Hepatocyte (in vitro differentiated cells): ENCODE measurements at regions not wholly inside any gene's neighbourhood (a gene's known extent, or its start where the extent isn't known, plus 50 kb on each side); places are given as distances from the start of the nearest gene placed in this dataset.

Source experiments
- DNase-seq: peaks from one replicate; pipeline ENCODE4 v3.0.0-alpha.2; 2016; ENCODE audit warnings: low spot score
- H2AFZ ChIP-seq: fragments of 200-600 bp; sonication (generic); 2 replicates; pipeline ENCODE4 v1.6.0; 2016; ENCODE audit warnings: antibody characterized with exemption, mild to moderate bottlenecking
- H3K27ac ChIP-seq: fragments of 200-600 bp; sonication (generic); 2 replicates; pipeline ENCODE4 v1.5.1; 2016; ENCODE audit warnings: mild to moderate bottlenecking
- H3K27me3 ChIP-seq: fragments of 200-600 bp; sonication (generic); 2 replicates; pipeline ENCODE4 v1.6.1; 2016
- H3K36me3 ChIP-seq: fragments of 200-600 bp; sonication (generic); replicated peaks from 2 replicates; pipeline ENCODE4 v1.5.1; 2016; ENCODE audit warnings: low read depth; ENCODE audit not compliant: insufficient read depth
- H3K4me1 ChIP-seq: fragments of 200-600 bp; sonication (generic); 2 replicates; pipeline ENCODE4 v1.5.1; 2016; ENCODE audit warnings: mild to moderate bottlenecking, moderate library complexity; ENCODE audit not compliant: insufficient read depth
- H3K4me2 ChIP-seq: fragments of 200-600 bp; sonication (generic); 2 replicates; pipeline ENCODE4 v1.6.0; 2016
- H3K4me3 ChIP-seq: fragments of 200-600 bp; sonication (generic); 2 replicates; pipeline ENCODE4 v1.5.1; 2016; ENCODE audit warnings: mild to moderate bottlenecking
- H3K79me2 ChIP-seq: fragments of 200-600 bp; sonication (generic); 2 replicates; pipeline ENCODE4 v1.6.0; 2017; ENCODE audit warnings: mild to moderate bottlenecking
- H3K9me2 ChIP-seq: fragments of 200-600 bp; sonication (generic); replicated peaks from 2 replicates; pipeline ENCODE4 v1.6.0; 2017; ENCODE audit warnings: mild to moderate bottlenecking; ENCODE audit not compliant: insufficient read depth
- H3K9me3 ChIP-seq: fragments of 200-600 bp; sonication (generic); 2 replicates; pipeline ENCODE4 v1.5.1; 2016; ENCODE audit warnings: low read depth, mild to moderate bottlenecking
- H4K20me1 ChIP-seq: fragments of 200-600 bp; sonication (generic); 2 replicates; pipeline ENCODE4 v1.6.0; 2016; ENCODE audit warnings: mild to moderate bottlenecking; ENCODE audit not compliant: insufficient read depth, poor library complexity, severe bottlenecking
- EZH2 ChIP-seq: fragments of 200-600 bp; sonication (generic); IDR thresholded peaks from 2 replicates; pipeline ENCODE4 v1.6.1; 2016; ENCODE audit warnings: antibody characterized with exemption, mild to moderate bottlenecking, borderline replicate concordance
- EZH2phosphoT487 ChIP-seq: fragments of 200-600 bp; sonication (generic); IDR thresholded peaks from one replicate; pipeline ENCODE4 v1.6.1; 2018; ENCODE audit warnings: antibody characterized with exemption, mild to moderate bottlenecking, low read depth, moderate library complexity; ENCODE audit not compliant: unreplicated experiment, severe bottlenecking
- WGBS: methylation state at CpG from one replicate; pipeline ENCODE4 v1.1.6; 2016; ENCODE audit warnings: low lambda C conversion rate; ENCODE audit errors: missing lambda C conversion rate; 5-methylcytosine and 5-hydroxymethylcytosine counted together
- TF ChIP-seq, protein P1 (sequence below): fragments of 200-600 bp; sonication (generic); IDR thresholded peaks from 2 replicates; pipeline ENCODE4 v1.5.1; 2016; ENCODE audit warnings: antibody characterized with exemption, mild to moderate bottlenecking; ENCODE audit not compliant: poor library complexity

DNA sequence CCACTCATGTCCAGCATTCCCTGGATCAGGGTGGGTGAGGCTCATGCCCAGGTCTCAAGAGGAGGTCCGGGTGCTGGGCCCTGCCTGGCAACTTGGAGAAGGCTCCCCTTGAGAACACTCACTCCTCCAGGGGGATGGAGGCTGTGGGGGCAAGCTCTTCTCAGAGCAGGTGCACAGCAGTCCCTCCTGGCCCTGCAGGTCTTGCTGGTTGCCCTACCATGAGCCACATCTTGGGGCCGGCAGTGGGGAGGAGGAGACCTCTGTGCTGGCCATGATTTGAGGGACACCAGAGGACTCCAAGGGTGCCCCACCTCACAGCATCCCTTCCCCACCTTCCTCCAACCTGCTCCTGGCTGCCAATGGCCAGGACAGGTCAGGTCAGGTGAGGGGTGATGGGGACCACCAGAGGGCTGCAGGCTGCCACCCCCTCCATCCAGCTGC, 87.4 kb upstream of the RET start:
- no peak overlapping the region for H3K27ac ChIP-seq
- no peak overlapping the region for H2AFZ ChIP-seq
- H3K79me2 ChIP-seq: no peaks in the 10 kb centered on the region
- WGBS: 83% methylated on average over 2 of the region's 2 CpGs
- no peaks in the 10 kb centered on the region for H3K27me3 ChIP-seq
- H3K4me1 ChIP-seq: no peaks in the 10 kb centered on the region
- no peaks in the 10 kb centered on the region for H3K36me3 ChIP-seq
- no peak overlapping the region for H3K4me3 ChIP-seq
- no peak for DNase-seq
- TF ChIP-seq, protein P1, sequence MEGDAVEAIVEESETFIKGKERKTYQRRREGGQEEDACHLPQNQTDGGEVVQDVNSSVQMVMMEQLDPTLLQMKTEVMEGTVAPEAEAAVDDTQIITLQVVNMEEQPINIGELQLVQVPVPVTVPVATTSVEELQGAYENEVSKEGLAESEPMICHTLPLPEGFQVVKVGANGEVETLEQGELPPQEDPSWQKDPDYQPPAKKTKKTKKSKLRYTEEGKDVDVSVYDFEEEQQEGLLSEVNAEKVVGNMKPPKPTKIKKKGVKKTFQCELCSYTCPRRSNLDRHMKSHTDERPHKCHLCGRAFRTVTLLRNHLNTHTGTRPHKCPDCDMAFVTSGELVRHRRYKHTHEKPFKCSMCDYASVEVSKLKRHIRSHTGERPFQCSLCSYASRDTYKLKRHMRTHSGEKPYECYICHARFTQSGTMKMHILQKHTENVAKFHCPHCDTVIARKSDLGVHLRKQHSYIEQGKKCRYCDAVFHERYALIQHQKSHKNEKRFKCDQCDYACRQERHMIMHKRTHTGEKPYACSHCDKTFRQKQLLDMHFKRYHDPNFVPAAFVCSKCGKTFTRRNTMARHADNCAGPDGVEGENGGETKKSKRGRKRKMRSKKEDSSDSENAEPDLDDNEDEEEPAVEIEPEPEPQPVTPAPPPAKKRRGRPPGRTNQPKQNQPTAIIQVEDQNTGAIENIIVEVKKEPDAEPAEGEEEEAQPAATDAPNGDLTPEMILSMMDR: no peak
- TF ChIP-seq EZH2phosphoT487: no peak
- no peak for TF ChIP-seq EZH2
- H4K20me1 ChIP-seq: no peaks in the 10 kb centered on the region
- H3K9me2 ChIP-seq: no peaks in the 10 kb centered on the region
- no peaks in the 10 kb centered on the region for H3K9me3 ChIP-seq
- no peak overlapping the region for H3K4me2 ChIP-seq

DNA sequence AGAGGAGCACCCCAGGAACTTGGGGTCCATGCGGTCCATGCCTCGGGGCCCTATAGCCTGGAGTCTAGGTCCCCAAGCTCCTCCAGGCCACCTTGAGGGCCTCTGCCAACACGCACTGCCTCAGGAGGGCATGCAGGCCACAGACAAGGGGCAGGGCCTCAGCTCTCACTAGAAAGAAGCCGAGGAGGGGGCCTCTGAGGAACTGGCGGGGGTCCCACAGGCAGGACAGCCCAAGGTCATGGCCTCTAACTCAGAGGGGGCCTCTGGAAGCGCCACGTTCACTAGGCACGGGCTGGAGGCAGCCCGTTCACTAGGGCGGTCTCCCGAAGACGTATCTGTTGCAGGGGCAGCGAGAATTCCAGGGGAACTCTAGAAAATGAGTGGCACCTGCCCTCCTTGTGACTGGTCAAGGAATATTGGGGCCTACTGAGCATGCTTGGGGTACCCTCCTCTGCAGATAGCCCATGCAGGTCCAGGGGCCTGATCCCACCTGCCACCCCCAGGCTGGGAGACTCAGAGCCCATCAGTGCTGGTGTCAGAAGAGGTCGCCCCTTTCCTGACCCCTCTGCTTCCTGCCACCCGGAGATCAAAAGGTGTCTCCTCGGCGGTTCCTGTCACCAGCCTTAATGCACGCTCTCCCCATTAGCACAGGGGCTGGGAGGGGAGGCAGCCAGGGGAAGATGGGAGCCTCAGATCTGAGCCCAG, 86.7 kb upstream of the RET start:
- no peaks in the 10 kb centered on the region for H3K36me3 ChIP-seq
- H3K79me2 ChIP-seq: no peaks in the 10 kb centered on the region
- H4K20me1 ChIP-seq: no peaks in the 10 kb centered on the region
- no peak overlapping the region for H3K4me2 ChIP-seq
- no peaks in the 10 kb centered on the region for H3K27me3 ChIP-seq
- DNase-seq: peak; percentile 1
- H2AFZ ChIP-seq: no peak overlapping the region
- H3K9me3 ChIP-seq: no peaks in the 10 kb centered on the region
- no peak overlapping the region for H3K4me3 ChIP-seq
- H3K27ac ChIP-seq: no peak overlapping the region
- TF ChIP-seq, protein P1: no peak
- no peak for TF ChIP-seq EZH2phosphoT487
- TF ChIP-seq EZH2: no peak
- 81% methylated on average over 18 of the region's 18 CpGs for WGBS
- no peaks in the 10 kb centered on the region for H3K4me1 ChIP-seq
- H3K9me2 ChIP-seq: no peaks in the 10 kb centered on the region

DNA sequence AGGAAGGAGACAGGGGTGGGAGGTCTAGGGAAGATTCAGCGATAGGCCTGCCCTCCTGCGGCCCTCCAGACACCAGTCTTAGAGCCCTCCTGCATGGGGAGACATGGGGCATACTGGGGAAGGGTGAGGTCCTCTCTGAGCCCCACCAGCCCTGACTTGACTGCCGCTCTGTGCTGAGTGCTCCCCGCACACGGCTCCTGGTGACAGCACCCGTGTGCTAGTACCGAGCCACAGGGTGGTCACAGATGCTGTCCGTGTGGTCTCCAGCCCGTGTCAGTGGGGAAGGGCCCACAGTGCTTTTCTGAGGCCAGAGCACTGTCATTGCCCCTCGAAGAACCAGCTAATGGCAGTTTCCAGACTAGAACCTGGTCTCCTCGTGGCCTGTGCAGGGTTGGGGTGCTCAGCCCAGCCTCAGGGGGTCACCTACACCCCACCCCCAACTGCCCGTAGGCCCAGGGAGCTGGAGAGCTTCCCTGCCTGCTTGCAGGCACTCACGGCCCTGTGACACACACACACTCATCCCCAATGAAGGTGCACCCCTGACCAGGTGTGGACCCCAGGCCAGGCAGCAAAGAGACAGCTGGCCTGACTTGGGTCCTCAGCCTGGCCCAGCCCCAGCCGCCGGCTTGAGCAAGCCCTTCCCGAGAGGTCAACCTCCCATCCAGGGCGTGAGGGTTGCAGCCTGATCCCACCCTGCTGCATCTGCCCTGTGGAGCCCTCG, 86.0 kb upstream of the RET start:
- Histone ChIP-seq H3K9me3 (no peaks in the 10 kb centered on the region), H2AFZ (no peak overlapping the region), H3K4me2 (no peak overlapping the region), H3K4me3 (no peak overlapping the region), H3K27me3 (no peaks in the 10 kb centered on the region), H3K79me2 (no peaks in the 10 kb centered on the region), H3K27ac (no peak overlapping the region), H3K9me2 (no peaks in the 10 kb centered on the region), H4K20me1 (no peaks in the 10 kb centered on the region), H3K36me3 (no peaks in the 10 kb centered on the region), H3K4me1 (no peaks in the 10 kb centered on the region)
- peak; percentile 1 for DNase-seq
- WGBS: 92% methylated on average over 18 of the region's 18 CpGs
- TF ChIP-seq, protein P1: no peak
- no peak for TF ChIP-seq EZH2
- no peak for TF ChIP-seq EZH2phosphoT487
